ENCODE measurements at regions not wholly inside any gene's neighbourhood (a gene's known extent, or its start where the extent isn't known, plus 50 kb on each side); places are given as distances from the start of the nearest gene placed in this dataset.

DNA sequence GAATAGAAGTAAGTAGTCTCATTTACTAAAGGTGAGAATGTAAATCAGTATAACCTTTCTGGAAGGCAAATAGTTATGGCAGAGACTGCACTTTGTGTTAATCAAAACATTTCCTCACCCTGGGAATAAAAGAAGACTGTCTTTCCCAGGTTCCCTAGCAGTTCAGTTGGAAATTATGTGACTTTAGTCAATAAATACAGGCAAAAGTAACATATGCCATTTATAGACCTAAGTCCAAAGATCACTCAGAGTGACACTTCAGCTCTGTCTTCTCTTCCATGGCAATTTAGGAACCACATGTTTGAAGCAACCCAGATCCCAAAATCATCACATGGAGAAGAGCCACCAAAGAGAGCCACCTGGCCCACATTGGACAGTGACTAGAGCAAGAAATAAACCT is 160.7 kb upstream of the SV2C start:
- TF ChIP-seq, protein P1, sequence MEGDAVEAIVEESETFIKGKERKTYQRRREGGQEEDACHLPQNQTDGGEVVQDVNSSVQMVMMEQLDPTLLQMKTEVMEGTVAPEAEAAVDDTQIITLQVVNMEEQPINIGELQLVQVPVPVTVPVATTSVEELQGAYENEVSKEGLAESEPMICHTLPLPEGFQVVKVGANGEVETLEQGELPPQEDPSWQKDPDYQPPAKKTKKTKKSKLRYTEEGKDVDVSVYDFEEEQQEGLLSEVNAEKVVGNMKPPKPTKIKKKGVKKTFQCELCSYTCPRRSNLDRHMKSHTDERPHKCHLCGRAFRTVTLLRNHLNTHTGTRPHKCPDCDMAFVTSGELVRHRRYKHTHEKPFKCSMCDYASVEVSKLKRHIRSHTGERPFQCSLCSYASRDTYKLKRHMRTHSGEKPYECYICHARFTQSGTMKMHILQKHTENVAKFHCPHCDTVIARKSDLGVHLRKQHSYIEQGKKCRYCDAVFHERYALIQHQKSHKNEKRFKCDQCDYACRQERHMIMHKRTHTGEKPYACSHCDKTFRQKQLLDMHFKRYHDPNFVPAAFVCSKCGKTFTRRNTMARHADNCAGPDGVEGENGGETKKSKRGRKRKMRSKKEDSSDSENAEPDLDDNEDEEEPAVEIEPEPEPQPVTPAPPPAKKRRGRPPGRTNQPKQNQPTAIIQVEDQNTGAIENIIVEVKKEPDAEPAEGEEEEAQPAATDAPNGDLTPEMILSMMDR (IDR thresholded peaks at IDR 0.05) = no peak
- no peak for TF ChIP-seq POLR2A (IDR thresholded peaks at IDR 0.05)

Data from thyroid gland (tissue), 4 donors.